Neural cell (in vitro differentiated cells): ENCODE measurements at regions not wholly inside any gene's neighbourhood (a gene's known extent, or its start where the extent isn't known, plus 50 kb on each side); places are given as distances from the start of the nearest gene placed in this dataset.
"Not testable (repeated sequence)": the region's sequence is repeated elsewhere in the genome, so short reads cannot be mapped to it uniquely, and the experiment has no call there.

Experiments used
- CTCF ChIP-seq: fragments of 450-650 bp; IDR thresholded peaks from 2 replicates; pipeline ENCODE4 v1.5.1; 2014; ENCODE audit warnings: antibody characterized with exemption, mild to moderate bottlenecking, moderate library complexity; ENCODE audit not compliant: poor library complexity, severe bottlenecking
- POLR2AphosphoS5 ChIP-seq: IDR thresholded peaks from 2 replicates; pipeline ENCODE4 v1.6.1; 2012

- not testable (repeated sequence) for TF ChIP-seq POLR2AphosphoS5, CTCF
Observed at GRCh38 chr11:67753820-67754219, 79.4 kb upstream of the ALDH3B2 start.
